ENCODE measurements at regions not wholly inside any gene's neighbourhood (a gene's known extent, or its start where the extent isn't known, plus 50 kb on each side); places are given as distances from the start of the nearest gene placed in this dataset.

GRCh38 chr6:140499607-140500006, 1125.2 kb upstream of the CITED2 start:
- TF ChIP-seq CTCF (IDR thresholded peaks at IDR 0.05) (no peak), POLR2A (IDR thresholded peaks at IDR 0.05) (no peak)

All from Peyer's patch (tissue), 4 donors.